SK-N-SH treated with all-trans-retinoic acid at 6 μM for 48 hours (cell line): ENCODE measurements at regions not wholly inside any gene's neighbourhood (a gene's known extent, or its start where the extent isn't known, plus 50 kb on each side); places are given as distances from the start of the nearest gene placed in this dataset.
A peak's percentile ranks its signal among the peaks of the same experiment; 100 is the strongest.

Source experiments
- ATAC-seq: fragments of 200-7000 bp; cut with Tn5 transposase; 3 replicates; pipeline ENCODE4 v1.9.1; 2020; ENCODE audit warnings: mild to moderate bottlenecking, moderate library complexity
- ARNTL ChIP-seq: fragments of 450-650 bp; formaldehyde crosslinking; IDR thresholded peaks from 2 replicates; pipeline ENCODE4 v1.5.0; 2020; ENCODE audit warnings: low read depth, mild to moderate bottlenecking, moderate library complexity, borderline replicate concordance
- BACH2 ChIP-seq: fragments of 250-450 bp; sonication (Bioruptor Pico); IDR thresholded peaks from 2 replicates; pipeline ENCODE4 v1.9.0; 2021; ENCODE audit warnings: mild to moderate bottlenecking, borderline replicate concordance
- CREB5 ChIP-seq: fragments of 250-450 bp; sonication (Bioruptor Pico); IDR thresholded peaks from 2 replicates; pipeline ENCODE4 v1.5.1; 2020; ENCODE audit warnings: low read depth, mild to moderate bottlenecking, moderate library complexity
- CSDC2 ChIP-seq: fragments of 250-450 bp; sonication (Bioruptor Pico); IDR thresholded peaks from 2 replicates; pipeline ENCODE4 v1.5.0; 2020; ENCODE audit warnings: mild to moderate bottlenecking, moderate library complexity
- CSRNP3 ChIP-seq: fragments of 250-450 bp; sonication (Bioruptor Pico); IDR thresholded peaks from 2 replicates; pipeline ENCODE4 v1.5.1; 2021; ENCODE audit warnings: mild to moderate bottlenecking, moderate library complexity
- ESRRG ChIP-seq: fragments of 250-450 bp; sonication (Bioruptor Pico); IDR thresholded peaks from 2 replicates; pipeline ENCODE4 v1.6.1; 2021; ENCODE audit warnings: mild to moderate bottlenecking
- GLIS3 ChIP-seq: fragments of 250-450 bp; sonication (Bioruptor Pico); IDR thresholded peaks from 2 replicates; pipeline ENCODE4 v1.5.0; 2020; ENCODE audit warnings: mild to moderate bottlenecking, moderate library complexity
- OSR1 ChIP-seq: fragments of 250-450 bp; sonication (Bioruptor Pico); IDR thresholded peaks from 2 replicates; pipeline ENCODE4 v1.8.0; 2022; ENCODE audit warnings: moderate library complexity, mild to moderate bottlenecking, inconsistent platforms
- PATZ1 ChIP-seq: fragments of 250-450 bp; sonication (Bioruptor Pico); IDR thresholded peaks from 2 replicates; pipeline ENCODE4 v1.8.0; 2020; ENCODE audit warnings: mild to moderate bottlenecking, moderate library complexity, borderline replicate concordance
- PPARA ChIP-seq: fragments of 250-450 bp; sonication (Bioruptor Pico); IDR thresholded peaks from 2 replicates; pipeline ENCODE4 v1.5.0; 2020; ENCODE audit warnings: mild to moderate bottlenecking, borderline replicate concordance
- RARB ChIP-seq: fragments of 250-450 bp; sonication (Bioruptor Pico); IDR thresholded peaks from 2 replicates; pipeline ENCODE4 v1.8.0; 2021; ENCODE audit warnings: mild to moderate bottlenecking, moderate library complexity
- SNAI2 ChIP-seq: fragments of 250-450 bp; sonication (Bioruptor Pico); IDR thresholded peaks from 2 replicates; pipeline ENCODE4 v1.5.0; 2020; ENCODE audit warnings: mild to moderate bottlenecking, moderate library complexity
- TCF4 ChIP-seq: fragments of 250-450 bp; sonication (Bioruptor Pico); IDR thresholded peaks from 2 replicates; pipeline ENCODE4 v1.8.0; 2021; ENCODE audit warnings: mild to moderate bottlenecking, moderate library complexity, borderline replicate concordance
- TOX ChIP-seq: fragments of 250-450 bp; sonication (Bioruptor Pico); IDR thresholded peaks from 2 replicates; pipeline ENCODE4 v1.8.0; 2021; ENCODE audit warnings: mild to moderate bottlenecking, moderate library complexity, borderline replicate concordance
- TSHZ2 ChIP-seq: fragments of 250-450 bp; sonication (Bioruptor Pico); IDR thresholded peaks from 2 replicates; pipeline ENCODE4 v1.5.0; 2020; ENCODE audit warnings: mild to moderate bottlenecking, moderate library complexity
- ZC3H10 ChIP-seq: fragments of 250-450 bp; sonication (Bioruptor Pico); IDR thresholded peaks from 2 replicates; pipeline ENCODE4 v1.5.1; 2021; ENCODE audit warnings: mild to moderate bottlenecking, moderate library complexity
- ZFP3 ChIP-seq: fragments of 250-450 bp; sonication (Bioruptor Pico); IDR thresholded peaks from 2 replicates; pipeline ENCODE4 v1.5.0; 2020; ENCODE audit warnings: mild to moderate bottlenecking, moderate library complexity
- ZFP30 ChIP-seq: fragments of 450-650 bp; formaldehyde crosslinking; IDR thresholded peaks from 2 replicates; pipeline ENCODE4 v1.5.0; 2022; ENCODE audit warnings: mild to moderate bottlenecking, moderate library complexity
- ZNF70 ChIP-seq: fragments of 450-650 bp; formaldehyde crosslinking; IDR thresholded peaks from 2 replicates; pipeline ENCODE4 v1.5.0; 2020; ENCODE audit warnings: mild to moderate bottlenecking, moderate library complexity
- ZNF8 ChIP-seq: fragments of 450-650 bp; formaldehyde crosslinking; IDR thresholded peaks from 2 replicates; pipeline ENCODE4 v1.5.0; 2020; ENCODE audit warnings: mild to moderate bottlenecking, moderate library complexity

- TF ChIP-seq PPARA (CRISPR knock-in tag) (no peak), PATZ1 (CRISPR knock-in tag) (no peak), ZC3H10 (CRISPR knock-in tag) (no peak), BACH2 (CRISPR knock-in tag) (no peak), ARNTL (CRISPR knock-in tag) (no peak), ESRRG (no peak), ZFP30 (no peak), ZNF70 (CRISPR knock-in tag) (no peak), CREB5 (CRISPR knock-in tag) (no peak), CSRNP3 (CRISPR knock-in tag) (no peak), TCF4 (no peak), ZNF8 (CRISPR knock-in tag) (no peak), SNAI2 (CRISPR knock-in tag) (no peak), GLIS3 (CRISPR knock-in tag) (no peak), TSHZ2 (CRISPR knock-in tag) (no peak), RARB (CRISPR knock-in tag) (no peak), OSR1 (CRISPR knock-in tag) (no peak)
These were observed 193.7 kb downstream of the GPX5 start for GRCh38 chr6:28719275-28719940.

GRCh38 chr6:28720357-28721231, 194.9 kb downstream of the GPX5 start:
- ATAC-seq = no peak

More at GRCh38 chr6:28719275-28719940, 193.7 kb downstream of the GPX5 start:
- peak; percentile 58 for ATAC-seq

More at GRCh38 chr6:28720357-28721231, 194.9 kb downstream of the GPX5 start:
- no peak for TF ChIP-seq TOX (CRISPR knock-in tag)
- no peak for TF ChIP-seq CSDC2 (CRISPR knock-in tag)
- TF ChIP-seq ZFP3 (CRISPR knock-in tag) = no peak
- no peak for TF ChIP-seq GLIS3 (CRISPR knock-in tag)
- no peak for TF ChIP-seq CREB5 (CRISPR knock-in tag)
- TF ChIP-seq SNAI2 (CRISPR knock-in tag) = no peak
- no peak for TF ChIP-seq ZNF70 (CRISPR knock-in tag)
- no peak for TF ChIP-seq ZNF8 (CRISPR knock-in tag)
- TF ChIP-seq TCF4 = no peak
- no peak for TF ChIP-seq ESRRG
- no peak for TF ChIP-seq RARB (CRISPR knock-in tag)
- no peak for TF ChIP-seq BACH2 (CRISPR knock-in tag)
